ENCODE measurements at regions not wholly inside any gene's neighbourhood (a gene's known extent, or its start where the extent isn't known, plus 50 kb on each side); places are given as distances from the start of the nearest gene placed in this dataset.

GRCh38 chr5:72604798-72605154 is 97.6 kb upstream of the ZNF366 start:
- H3K36me3 ChIP-seq (ENCODE audit: control insufficient read depth in 1 of 2, insufficient read depth in 2 of 2, low read length in 2 of 2), result peaks cover 0 to 5% of the 10 kb centered on the region in 2 donors
- no peaks in the 10 kb centered on the region for H3K27me3 ChIP-seq (ENCODE audit: low read depth, low read length)
- no peak overlapping the region for H3K4me3 ChIP-seq (ENCODE audit: low read depth in 1 of 2, low read length in 2 of 2)
- no peak overlapping the region for H3K27ac ChIP-seq (ENCODE audit: low read length)
- H3K9me3 ChIP-seq (ENCODE audit: control insufficient read depth in 1 of 2, low read length in 2 of 2), result no peaks in the 10 kb centered on the region
- H3K4me1 ChIP-seq (ENCODE audit: control insufficient read depth in 1 of 2, insufficient read depth in 2 of 2, low read length in 2 of 2), result no peaks in the 10 kb centered on the region

- no peaks in the 10 kb centered on the region for H3K27me3 ChIP-seq (ENCODE audit: low read depth, low read length)
- H3K4me3 ChIP-seq (ENCODE audit: low read depth in 1 of 2, low read length in 2 of 2), result no peak overlapping the region
- H3K9me3 ChIP-seq (ENCODE audit: control insufficient read depth in 1 of 2, low read length in 2 of 2), result no peaks in the 10 kb centered on the region
- no peaks in the 10 kb centered on the region for H3K4me1 ChIP-seq (ENCODE audit: control insufficient read depth in 1 of 2, insufficient read depth in 2 of 2, low read length in 2 of 2)
- peaks cover 0 to 7% of the 10 kb centered on the region in 2 donors for H3K36me3 ChIP-seq (ENCODE audit: control insufficient read depth in 1 of 2, insufficient read depth in 2 of 2, low read length in 2 of 2)
- H3K27ac ChIP-seq (ENCODE audit: low read length), result no peak overlapping the region
Observed at GRCh38 chr5:72604111-72604797, 97.0 kb upstream of the ZNF366 start.

GRCh38 chr5:72602696-72603685 is 95.8 kb upstream of the ZNF366 start:
- H3K27me3 ChIP-seq (ENCODE audit: low read depth, low read length), result no peaks in the 10 kb centered on the region
- no peak overlapping the region for H3K4me3 ChIP-seq (ENCODE audit: low read depth in 1 of 2, low read length in 2 of 2)
- H3K27ac ChIP-seq (ENCODE audit: low read length), result no peak overlapping the region
- no peaks in the 10 kb centered on the region for H3K9me3 ChIP-seq (ENCODE audit: control insufficient read depth in 1 of 2, low read length in 2 of 2)
- H3K4me1 ChIP-seq (ENCODE audit: control insufficient read depth in 1 of 2, insufficient read depth in 2 of 2, low read length in 2 of 2), result no peaks in the 10 kb centered on the region
- peaks cover 0 to 7% of the 10 kb centered on the region in 2 donors for H3K36me3 ChIP-seq (ENCODE audit: control insufficient read depth in 1 of 2, insufficient read depth in 2 of 2, low read length in 2 of 2)

- no peaks in the 10 kb centered on the region for H3K9me3 ChIP-seq (ENCODE audit: control insufficient read depth in 1 of 2, low read length in 2 of 2)
- H3K36me3 ChIP-seq (ENCODE audit: control insufficient read depth in 1 of 2, insufficient read depth in 2 of 2, low read length in 2 of 2), result peaks cover 0 to 7% of the 10 kb centered on the region in 2 donors
- no peak overlapping the region for H3K4me3 ChIP-seq (ENCODE audit: low read depth in 1 of 2, low read length in 2 of 2)
- no peak overlapping the region for H3K27ac ChIP-seq (ENCODE audit: low read length)
- peaks cover 6 to 9% of the 10 kb centered on the region in 2 donors for H3K4me1 ChIP-seq (ENCODE audit: control insufficient read depth in 1 of 2, insufficient read depth in 2 of 2, low read length in 2 of 2)
- no peaks in the 10 kb centered on the region for H3K27me3 ChIP-seq (ENCODE audit: low read depth, low read length)
Observed at GRCh38 chr5:72601861-72602260, 94.7 kb upstream of the ZNF366 start.

- Histone ChIP-seq H3K4me1 (ENCODE audit: control insufficient read depth in 1 of 2, insufficient read depth in 2 of 2, low read length in 2 of 2) (peaks cover 6 to 9% of the 10 kb centered on the region in 2 donors), H3K27me3 (ENCODE audit: low read depth, low read length) (no peaks in the 10 kb centered on the region), H3K36me3 (ENCODE audit: control insufficient read depth in 1 of 2, insufficient read depth in 2 of 2, low read length in 2 of 2) (peaks cover 0 to 7% of the 10 kb centered on the region in 2 donors), H3K4me3 (ENCODE audit: low read depth in 1 of 2, low read length in 2 of 2) (no peak overlapping the region), H3K27ac (ENCODE audit: low read length) (no peak overlapping the region), H3K9me3 (ENCODE audit: control insufficient read depth in 1 of 2, low read length in 2 of 2) (no peaks in the 10 kb centered on the region)
Observed at GRCh38 chr5:72600391-72600981, 93.3 kb upstream of the ZNF366 start.

- no peaks in the 10 kb centered on the region for H3K9me3 ChIP-seq (ENCODE audit: control insufficient read depth in 1 of 2, low read length in 2 of 2)
- H3K27ac ChIP-seq (ENCODE audit: low read length), result no peak overlapping the region
- H3K36me3 ChIP-seq (ENCODE audit: control insufficient read depth in 1 of 2, insufficient read depth in 2 of 2, low read length in 2 of 2), result peaks cover 0 to 7% of the 10 kb centered on the region in 2 donors
- H3K27me3 ChIP-seq (ENCODE audit: low read depth, low read length), result no peaks in the 10 kb centered on the region
- H3K4me1 ChIP-seq (ENCODE audit: control insufficient read depth in 1 of 2, insufficient read depth in 2 of 2, low read length in 2 of 2), result peaks cover 6 to 9% of the 10 kb centered on the region in 2 donors
- no peak overlapping the region for H3K4me3 ChIP-seq (ENCODE audit: low read depth in 1 of 2, low read length in 2 of 2)
Observed at GRCh38 chr5:72599519-72600370, 92.5 kb upstream of the ZNF366 start.

- Histone ChIP-seq H3K27me3 (ENCODE audit: low read depth, low read length) (no peaks in the 10 kb centered on the region), H3K4me1 (ENCODE audit: control insufficient read depth in 1 of 2, insufficient read depth in 2 of 2, low read length in 2 of 2) (peaks cover 6 to 9% of the 10 kb centered on the region in 2 donors), H3K36me3 (ENCODE audit: control insufficient read depth in 1 of 2, insufficient read depth in 2 of 2, low read length in 2 of 2) (peaks cover 0 to 7% of the 10 kb centered on the region in 2 donors), H3K27ac (ENCODE audit: low read length) (no peak overlapping the region), H3K9me3 (ENCODE audit: control insufficient read depth in 1 of 2, low read length in 2 of 2) (no peaks in the 10 kb centered on the region), H3K4me3 (ENCODE audit: low read depth in 1 of 2, low read length in 2 of 2) (no peak overlapping the region)
Observed at GRCh38 chr5:72599065-72599433, 91.8 kb upstream of the ZNF366 start.

- H3K36me3 ChIP-seq (ENCODE audit: control insufficient read depth in 1 of 2, insufficient read depth in 2 of 2, low read length in 2 of 2), result peaks cover 0 to 7% of the 10 kb centered on the region in 2 donors
- peaks cover 6 to 9% of the 10 kb centered on the region in 2 donors for H3K4me1 ChIP-seq (ENCODE audit: control insufficient read depth in 1 of 2, insufficient read depth in 2 of 2, low read length in 2 of 2)
- no peak overlapping the region for H3K4me3 ChIP-seq (ENCODE audit: low read depth in 1 of 2, low read length in 2 of 2)
- no peak overlapping the region for H3K27ac ChIP-seq (ENCODE audit: low read length)
- H3K9me3 ChIP-seq (ENCODE audit: control insufficient read depth in 1 of 2, low read length in 2 of 2), result no peaks in the 10 kb centered on the region
- H3K27me3 ChIP-seq (ENCODE audit: low read depth, low read length), result no peaks in the 10 kb centered on the region
Observed at GRCh38 chr5:72598401-72599064, 91.3 kb upstream of the ZNF366 start.

GRCh38 chr5:72597456-72597948 is 90.3 kb upstream of the ZNF366 start:
- no peaks in the 10 kb centered on the region for H3K27me3 ChIP-seq (ENCODE audit: low read depth, low read length)
- H3K36me3 ChIP-seq (ENCODE audit: control insufficient read depth in 1 of 2, insufficient read depth in 2 of 2, low read length in 2 of 2), result peaks cover 0 to 7% of the 10 kb centered on the region in 2 donors
- H3K4me3 ChIP-seq (ENCODE audit: low read depth in 1 of 2, low read length in 2 of 2), result no peak overlapping the region
- no peak overlapping the region for H3K27ac ChIP-seq (ENCODE audit: low read length)
- H3K9me3 ChIP-seq (ENCODE audit: control insufficient read depth in 1 of 2, low read length in 2 of 2), result no peaks in the 10 kb centered on the region
- H3K4me1 ChIP-seq (ENCODE audit: control insufficient read depth in 1 of 2, insufficient read depth in 2 of 2, low read length in 2 of 2), result peaks cover 6 to 9% of the 10 kb centered on the region in 2 donors

- Histone ChIP-seq H3K4me1 (ENCODE audit: control insufficient read depth in 1 of 2, insufficient read depth in 2 of 2, low read length in 2 of 2) (peaks cover 6 to 9% of the 10 kb centered on the region in 2 donors), H3K4me3 (ENCODE audit: low read depth in 1 of 2, low read length in 2 of 2) (no peak overlapping the region), H3K27me3 (ENCODE audit: low read depth, low read length) (no peaks in the 10 kb centered on the region), H3K36me3 (ENCODE audit: control insufficient read depth in 1 of 2, insufficient read depth in 2 of 2, low read length in 2 of 2) (peaks cover 0 to 7% of the 10 kb centered on the region in 2 donors), H3K27ac (ENCODE audit: low read length) (no peak overlapping the region), H3K9me3 (ENCODE audit: control insufficient read depth in 1 of 2, low read length in 2 of 2) (no peaks in the 10 kb centered on the region)
Observed at GRCh38 chr5:72596956-72597355, 89.7 kb upstream of the ZNF366 start.
